Naive B cell (primary cell): ENCODE measurements at regions not wholly inside any gene's neighbourhood (a gene's known extent, or its start where the extent isn't known, plus 50 kb on each side); places are given as distances from the start of the nearest gene placed in this dataset.
"Not testable (repeated sequence)": the region's sequence is repeated elsewhere in the genome, so short reads cannot be mapped to it uniquely, and the experiment has no call there.

Experiments used
- ATAC-seq, 2 donors: fragments of 150-1000 bp; cut with Tn5 transposase; 2 replicates each; pipeline ENCODE4 v1.10.0; 2021; ENCODE audit warnings: low read depth in 2 of 2, mild to moderate bottlenecking in 2 of 2, moderate library complexity in 2 of 2
- DNase-seq: peaks from one replicate; pipeline ENCODE4 v3.0.0; 2022
- H3K27ac Mint-ChIP-seq, 6 donors: one replicate each; pipeline ENCODE4 v1.8.0; 2020 to 2022; ENCODE audit warnings: mild to moderate bottlenecking in 6 of 6, mixed read lengths in 6 of 6, moderate library complexity in 5 of 6, inconsistent platforms in 2 of 6
- H3K27me3 Mint-ChIP-seq, 3 donors: one replicate each; pipeline ENCODE4 v1.8.0; 2021 to 2022; ENCODE audit warnings: mixed read lengths in 3 of 3, mild to moderate bottlenecking in 1 of 3
- H3K36me3 Mint-ChIP-seq, 2 donors: one replicate each; pipeline ENCODE4 v1.8.0; 2020 to 2022; ENCODE audit warnings: mixed read lengths in 2 of 2, inconsistent platforms in 1 of 2, mild to moderate bottlenecking in 1 of 2
- H3K4me1 Mint-ChIP-seq, 3 donors: one replicate each; pipeline ENCODE4 v1.8.0; 2020 to 2022; ENCODE audit warnings: mixed read lengths in 3 of 3, inconsistent platforms in 1 of 3, mild to moderate bottlenecking in 1 of 3, moderate library complexity in 1 of 3
- H3K4me3 Mint-ChIP-seq, 8 donors: one replicate each; pipeline ENCODE4 v1.8.0; 2020 to 2022; ENCODE audit warnings: mild to moderate bottlenecking in 8 of 8, mixed read lengths in 8 of 8, moderate library complexity in 8 of 8, inconsistent platforms in 2 of 8
- H3K9me3 Mint-ChIP-seq, 7 donors: one replicate each; pipeline ENCODE4 v1.8.0; 2020 to 2022; ENCODE audit warnings: mixed read lengths in 7 of 7, mild to moderate bottlenecking in 5 of 7, inconsistent platforms in 2 of 7, moderate library complexity in 1 of 7

DNA sequence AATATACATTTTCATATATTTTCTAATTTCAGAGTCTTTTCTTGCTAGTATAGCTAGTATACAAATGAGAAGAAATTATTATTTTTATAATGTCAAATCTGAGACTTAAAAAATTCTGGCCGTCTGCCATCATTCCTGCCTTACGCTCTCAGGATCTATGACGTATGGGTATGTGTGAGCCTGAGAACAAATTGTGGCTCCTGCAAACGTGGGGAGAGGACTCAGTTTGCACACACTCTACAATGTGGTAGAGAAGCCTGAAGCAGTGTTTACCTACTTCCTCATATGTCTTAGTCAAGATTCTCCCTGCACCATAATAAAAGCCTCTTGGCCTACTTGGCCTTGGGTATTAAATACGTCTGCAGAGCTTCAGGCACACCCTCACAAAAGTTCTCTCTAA, 825.4 kb downstream of the SEMA5A start:
- H3K27ac Mint-ChIP-seq, result no peak overlapping the region
- H3K36me3 Mint-ChIP-seq, result no peaks in the 10 kb centered on the region
- H3K4me1 Mint-ChIP-seq, result no peaks in the 10 kb centered on the region
- H3K27me3 Mint-ChIP-seq, result peaks cover 0 to 4% (median 0%) of the 10 kb centered on the region in 3 donors
- peaks cover 0 to 11% (median 0%) of the 10 kb centered on the region in 7 donors for H3K9me3 Mint-ChIP-seq
- no peak for ATAC-seq
- no peak overlapping the region for H3K4me3 Mint-ChIP-seq
- no peak for DNase-seq

DNA sequence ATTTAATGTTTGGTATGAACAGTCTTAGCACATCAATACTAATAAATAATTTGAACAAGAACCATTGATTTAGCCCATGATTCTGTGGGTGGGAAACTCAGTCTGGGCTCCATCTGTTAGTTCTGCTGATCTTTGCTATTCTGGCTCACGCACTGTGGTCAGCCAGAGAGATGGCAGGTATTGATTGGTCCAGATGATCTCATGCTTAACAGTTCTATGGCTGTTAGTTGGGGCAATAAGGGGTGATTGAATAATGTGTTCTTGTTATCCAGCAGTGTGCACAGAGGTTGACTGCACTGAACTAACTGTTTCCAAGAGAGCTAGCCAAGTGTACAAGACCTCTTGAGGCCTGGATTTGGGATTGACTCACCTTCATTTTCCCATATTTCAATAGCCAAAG, 824.3 kb downstream of the SEMA5A start:
- Mint-ChIP-seq H3K27ac (no peak overlapping the region), H3K36me3 (no peaks in the 10 kb centered on the region), H3K27me3 (peaks cover 0 to 4% (median 0%) of the 10 kb centered on the region in 3 donors), H3K4me1 (no peaks in the 10 kb centered on the region), H3K9me3 (peaks cover 0 to 11% (median 1%) of the 10 kb centered on the region in 7 donors), H3K4me3 (no peak overlapping the region)
- DNase-seq (no peak), ATAC-seq (no peak)

DNA sequence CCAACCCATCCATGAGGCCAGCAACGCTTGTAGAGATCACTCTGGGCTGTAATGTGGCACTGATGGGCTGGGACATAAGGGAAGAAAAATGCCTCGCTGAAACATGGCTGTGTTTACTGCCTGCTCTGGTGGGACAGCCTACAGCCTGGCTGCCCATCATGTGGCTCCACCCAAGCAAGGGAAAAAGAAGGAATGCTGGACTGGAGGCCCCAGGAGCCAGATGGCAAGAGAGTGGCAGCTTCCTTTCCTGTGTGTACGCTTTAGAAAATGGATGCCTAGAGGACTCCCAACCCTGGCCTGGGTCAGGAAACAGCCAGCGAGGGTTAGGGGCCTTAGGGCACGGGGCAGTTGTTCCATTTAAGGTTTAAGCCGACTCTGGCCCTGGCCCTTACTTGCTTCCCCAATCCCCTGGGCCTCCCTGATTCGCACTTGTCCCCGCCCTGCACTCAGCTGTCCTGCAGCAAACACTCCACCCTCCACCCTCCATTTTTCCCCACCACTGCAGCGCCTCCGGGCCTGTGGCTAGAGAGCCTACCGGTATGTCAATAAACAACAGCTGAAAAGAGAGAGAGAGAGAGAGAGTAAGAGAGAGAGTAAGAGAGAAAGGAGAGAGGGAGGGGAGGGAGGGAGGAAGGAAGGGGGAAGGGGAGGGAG, 819.4 kb downstream of the SEMA5A start:
- ATAC-seq, result no peak
- Mint-ChIP-seq H3K27ac (no peak overlapping the region), H3K4me3 (no peak overlapping the region), H3K9me3 (peaks cover 0 to 8% (median 2%) of the 10 kb centered on the region in 7 donors), H3K27me3 (no peaks in the 10 kb centered on the region), H3K36me3 (no peaks in the 10 kb centered on the region), H3K4me1 (no peaks in the 10 kb centered on the region)
- DNase-seq, result no peak

DNA sequence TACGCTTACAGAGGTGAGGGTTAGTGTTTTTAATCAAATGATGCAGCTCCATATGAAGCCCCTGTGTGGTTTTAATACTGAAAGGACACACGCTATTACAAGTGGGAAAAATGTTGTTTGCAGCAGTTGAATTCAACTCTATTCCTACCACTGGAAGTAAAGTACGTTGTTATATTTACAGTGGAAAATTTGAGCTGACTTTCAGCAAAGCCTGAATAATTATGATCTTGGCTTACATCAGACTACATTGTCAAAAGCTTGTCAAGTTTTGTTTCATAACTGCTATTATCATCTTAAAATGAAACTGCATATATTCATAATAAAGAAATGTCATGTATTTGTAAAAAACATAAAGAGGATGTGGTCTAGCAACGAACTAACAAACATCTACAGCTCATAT, 818.5 kb downstream of the SEMA5A start:
- H3K9me3 Mint-ChIP-seq, result peaks cover 0 to 8% (median 3%) of the 10 kb centered on the region in 7 donors
- ATAC-seq (no peak), DNase-seq (no peak)
- no peaks in the 10 kb centered on the region for H3K27me3 Mint-ChIP-seq
- H3K4me3 Mint-ChIP-seq, result no peak overlapping the region
- no peaks in the 10 kb centered on the region for H3K36me3 Mint-ChIP-seq
- H3K4me1 Mint-ChIP-seq, result no peaks in the 10 kb centered on the region
- no peak overlapping the region for H3K27ac Mint-ChIP-seq

DNA sequence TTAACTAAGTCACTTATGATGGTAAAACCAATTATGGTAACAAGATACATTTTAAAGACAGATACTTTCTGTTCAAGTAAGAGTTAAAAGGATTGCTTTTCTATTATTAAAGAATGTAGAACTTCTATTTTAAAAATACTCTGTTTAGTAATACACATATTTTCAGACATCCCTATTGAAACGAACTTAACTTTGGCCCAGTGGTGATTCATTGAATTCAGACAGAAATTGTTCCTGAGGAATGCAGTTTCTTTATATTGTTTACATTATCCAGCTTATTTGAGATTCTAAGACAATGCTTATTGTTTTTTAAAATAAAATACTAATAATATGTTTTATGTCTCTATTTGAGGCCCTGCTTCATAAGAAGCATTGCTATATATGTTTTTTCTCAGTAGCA, 816.4 kb downstream of the SEMA5A start:
- ATAC-seq, result no peak
- H3K27ac Mint-ChIP-seq, result no peak overlapping the region
- no peaks in the 10 kb centered on the region for H3K4me1 Mint-ChIP-seq
- DNase-seq, result no peak
- no peaks in the 10 kb centered on the region for H3K27me3 Mint-ChIP-seq
- no peak overlapping the region for H3K4me3 Mint-ChIP-seq
- H3K36me3 Mint-ChIP-seq, result no peaks in the 10 kb centered on the region
- H3K9me3 Mint-ChIP-seq, result peaks cover 0 to 8% (median 3%) of the 10 kb centered on the region in 7 donors

DNA sequence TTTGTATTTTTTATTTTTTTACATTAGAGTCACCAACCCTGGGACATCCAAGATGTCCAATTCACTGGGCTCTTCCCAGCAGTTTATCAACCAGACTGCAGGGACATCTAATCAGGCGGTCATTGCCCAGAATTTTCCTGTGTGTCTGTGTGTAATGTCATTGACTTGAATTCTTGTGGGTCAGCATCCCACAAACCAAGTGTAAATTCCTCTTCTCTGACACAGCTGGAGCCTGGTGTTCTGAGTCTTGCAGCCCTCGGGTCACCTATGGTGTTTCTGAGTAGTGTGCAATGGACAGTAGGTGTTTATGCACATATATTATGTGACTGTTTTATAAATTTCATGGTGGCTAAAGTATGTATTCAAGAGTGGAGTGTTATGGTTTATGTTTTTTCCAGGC, 815.7 kb downstream of the SEMA5A start:
- no peaks in the 10 kb centered on the region for H3K36me3 Mint-ChIP-seq
- no peak overlapping the region for H3K27ac Mint-ChIP-seq
- no peaks in the 10 kb centered on the region for H3K27me3 Mint-ChIP-seq
- H3K4me1 Mint-ChIP-seq, result no peaks in the 10 kb centered on the region
- H3K9me3 Mint-ChIP-seq, result peaks cover 0 to 8% (median 2%) of the 10 kb centered on the region in 7 donors
- no peak overlapping the region for H3K4me3 Mint-ChIP-seq
- ATAC-seq, result no peak
- no peak for DNase-seq

DNA sequence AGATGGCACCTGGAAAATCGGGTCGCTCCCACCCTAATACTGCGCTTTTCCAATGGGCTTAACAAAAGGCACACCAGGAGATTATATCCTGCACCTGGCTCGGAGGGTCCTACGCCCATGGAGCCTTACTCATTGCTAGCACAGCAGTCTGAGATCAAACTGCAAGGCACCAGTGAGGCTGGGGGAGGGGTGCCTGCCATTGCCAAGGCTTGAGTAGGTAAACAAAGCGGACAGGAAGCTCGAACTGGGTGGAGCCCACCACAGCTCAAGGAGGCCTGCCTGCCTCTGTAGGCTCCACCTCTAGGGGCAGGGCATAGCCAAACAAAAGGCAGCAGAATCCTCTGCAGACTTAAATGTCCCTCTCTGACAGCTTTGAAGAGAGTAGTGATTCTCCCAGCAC, 814.8 kb downstream of the SEMA5A start:
- DNase-seq, H3K27ac Mint-ChIP-seq, ATAC-seq, H3K9me3 Mint-ChIP-seq, H3K27me3 Mint-ChIP-seq, H3K36me3 Mint-ChIP-seq, H3K4me1 Mint-ChIP-seq, H3K4me3 Mint-ChIP-seq: not testable (repeated sequence)

DNA sequence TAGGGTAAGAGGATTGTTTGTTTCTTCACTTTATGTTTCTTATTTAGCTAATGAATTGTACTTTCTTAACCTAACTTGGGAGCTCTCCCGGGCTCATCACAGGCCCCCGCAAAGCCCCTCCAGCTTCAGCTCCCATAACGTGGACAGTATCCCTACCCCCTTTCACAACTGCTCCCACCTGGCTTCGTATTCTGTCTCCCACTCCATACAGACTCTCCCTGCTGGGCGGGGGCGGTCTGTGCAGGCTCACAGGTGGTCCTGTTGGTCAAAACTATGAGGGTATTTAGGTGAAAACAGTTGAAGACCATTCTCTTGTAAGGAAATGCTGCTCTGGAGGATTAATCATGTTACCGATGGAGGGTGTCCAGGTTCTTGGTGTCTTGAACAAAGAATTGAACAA, 805.3 kb downstream of the SEMA5A start:
- Mint-ChIP-seq H3K27ac (no peak overlapping the region), H3K4me3 (no peak overlapping the region), H3K27me3 (no peaks in the 10 kb centered on the region), H3K4me1 (no peaks in the 10 kb centered on the region), H3K9me3 (peaks cover 0 to 11% (median 4%) of the 10 kb centered on the region in 7 donors), H3K36me3 (no peaks in the 10 kb centered on the region)
- DNase-seq, result no peak
- ATAC-seq, result no peak

DNA sequence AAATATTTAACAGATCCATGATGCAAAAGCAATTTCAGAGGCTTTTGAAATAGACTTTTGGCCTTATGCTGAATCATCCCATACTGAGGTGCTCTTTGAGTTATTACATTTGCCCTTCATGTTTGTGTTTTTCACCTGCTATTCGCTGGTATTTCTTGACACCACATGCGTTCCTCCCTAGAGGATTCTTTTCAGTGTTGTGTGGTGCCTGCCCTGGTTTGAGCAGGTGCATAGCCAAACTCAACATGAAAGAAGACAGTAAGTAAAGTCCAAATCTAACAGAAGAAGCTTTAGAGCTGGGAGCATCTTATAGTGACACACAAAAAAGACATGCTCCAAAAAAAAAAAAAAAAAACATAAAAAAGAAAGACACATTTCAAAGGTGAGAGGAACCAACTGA, 796.3 kb downstream of the SEMA5A start:
- Mint-ChIP-seq H3K4me1 (no peaks in the 10 kb centered on the region), H3K27ac (no peak overlapping the region), H3K27me3 (no peaks in the 10 kb centered on the region), H3K9me3 (peaks cover 0 to 4% (median 0%) of the 10 kb centered on the region in 7 donors), H3K36me3 (no peaks in the 10 kb centered on the region), H3K4me3 (no peak overlapping the region)
- DNase-seq (no peak), ATAC-seq (no peak)

DNA sequence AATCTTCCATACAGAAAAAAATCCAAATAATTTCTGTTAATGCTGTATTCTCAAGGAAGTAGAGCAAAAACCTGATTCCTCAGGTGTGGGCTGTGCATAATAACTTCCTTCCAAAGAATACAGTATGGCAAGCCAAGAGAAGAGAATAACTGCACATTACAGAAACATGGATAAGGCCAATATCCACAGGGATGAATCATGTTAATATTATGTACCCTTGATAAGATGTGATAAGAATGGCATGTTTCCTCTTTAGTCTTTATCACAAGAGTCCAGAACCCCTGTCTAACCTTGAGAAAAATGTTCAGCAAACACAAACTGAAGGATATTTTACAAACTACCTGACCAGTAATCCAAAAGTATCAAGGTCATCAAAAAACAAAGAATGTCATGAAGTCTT, 795.8 kb downstream of the SEMA5A start:
- H3K36me3 Mint-ChIP-seq, result no peaks in the 10 kb centered on the region
- H3K4me3 Mint-ChIP-seq, result no peak overlapping the region

DNA sequence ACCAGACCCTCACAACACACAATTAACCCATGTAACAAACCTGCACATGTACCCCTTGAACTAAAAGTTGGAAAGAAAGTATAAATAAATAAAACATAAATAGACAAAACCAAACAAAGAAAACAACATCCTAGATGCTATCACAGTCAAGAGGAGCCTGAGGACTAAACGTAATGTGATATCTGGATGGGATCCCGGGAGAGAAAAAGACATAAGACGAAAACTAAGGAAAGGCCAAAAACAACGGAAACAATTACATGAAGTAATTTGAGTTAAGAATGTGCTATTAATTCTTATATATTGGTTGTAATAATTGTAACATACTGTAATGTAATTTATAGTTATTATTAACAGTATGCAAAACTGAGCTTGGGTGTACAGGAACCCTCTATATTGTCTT, 793.9 kb downstream of the SEMA5A start:
- ATAC-seq (no peak), DNase-seq (no peak)
- no peak overlapping the region for H3K4me3 Mint-ChIP-seq
- H3K27ac Mint-ChIP-seq, result no peak overlapping the region
- no peaks in the 10 kb centered on the region for H3K36me3 Mint-ChIP-seq
- no peaks in the 10 kb centered on the region for H3K27me3 Mint-ChIP-seq
- no peaks in the 10 kb centered on the region for H3K4me1 Mint-ChIP-seq
- H3K9me3 Mint-ChIP-seq, result peaks cover 0 to 10% (median 0%) of the 10 kb centered on the region in 7 donors

More for the DNA sequence above, 795.8 kb downstream of the SEMA5A start:
- Mint-ChIP-seq H3K9me3 (peaks cover 0 to 4% (median 0%) of the 10 kb centered on the region in 7 donors), H3K27ac (no peak overlapping the region), H3K27me3 (no peaks in the 10 kb centered on the region), H3K4me1 (no peaks in the 10 kb centered on the region)
- DNase-seq (no peak), ATAC-seq (no peak)

DNA sequence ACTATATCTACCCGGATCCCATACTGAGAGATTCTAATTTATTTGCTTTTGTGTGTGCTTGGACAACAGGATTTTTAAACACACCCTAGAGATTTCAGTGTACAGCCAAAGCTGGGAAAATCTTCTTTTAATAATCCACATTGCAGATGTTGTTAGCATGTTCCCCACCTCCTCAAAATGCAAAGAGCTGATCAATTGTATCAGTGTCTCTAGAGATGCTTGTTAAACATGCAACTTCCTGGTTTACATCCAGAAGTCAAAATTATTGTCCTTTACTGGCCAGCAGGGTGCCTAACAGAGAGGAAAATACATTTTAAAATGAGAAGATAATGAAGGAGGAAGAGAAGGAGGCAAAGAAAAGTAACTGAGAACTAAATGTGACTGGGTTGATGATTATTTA, 793.3 kb downstream of the SEMA5A start:
- no peak overlapping the region for H3K27ac Mint-ChIP-seq
- H3K27me3 Mint-ChIP-seq, result no peaks in the 10 kb centered on the region
- DNase-seq, result no peak
- ATAC-seq, result no peak
- no peak overlapping the region for H3K4me3 Mint-ChIP-seq
- H3K36me3 Mint-ChIP-seq, result no peaks in the 10 kb centered on the region
- no peaks in the 10 kb centered on the region for H3K4me1 Mint-ChIP-seq
- H3K9me3 Mint-ChIP-seq, result peaks cover 0 to 12% (median 0%) of the 10 kb centered on the region in 7 donors

DNA sequence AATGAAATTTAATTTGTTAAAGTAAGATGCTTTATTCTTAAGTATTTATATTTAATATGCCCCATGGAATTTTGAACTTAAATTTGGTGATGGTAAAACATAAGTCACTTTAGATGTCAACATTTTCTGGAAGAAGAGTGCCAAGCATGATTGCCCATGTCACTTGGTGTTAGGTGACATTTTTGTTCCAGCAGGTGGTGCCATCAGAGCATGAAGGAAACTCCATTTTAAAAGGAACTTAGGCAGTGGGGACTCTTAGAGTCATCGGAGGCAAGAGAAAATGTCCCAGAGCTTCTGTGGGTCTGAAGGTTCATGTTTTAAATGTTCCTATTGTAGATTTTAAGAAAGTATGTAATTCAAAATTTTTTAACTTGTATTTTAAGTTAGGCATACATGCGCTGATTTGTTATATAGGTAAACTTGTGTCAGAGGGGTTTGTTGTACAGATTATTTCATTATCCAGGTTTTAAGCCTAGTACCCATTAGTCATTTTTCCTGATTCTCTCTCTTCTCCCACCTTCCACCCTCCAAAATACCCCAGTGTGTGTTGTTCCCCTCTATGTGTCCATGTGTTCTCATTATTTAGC, 789.3 kb downstream of the SEMA5A start:
- Mint-ChIP-seq H3K36me3 (no peaks in the 10 kb centered on the region), H3K27ac (no peak overlapping the region), H3K4me1 (no peaks in the 10 kb centered on the region), H3K4me3 (no peak overlapping the region), H3K27me3 (no peaks in the 10 kb centered on the region), H3K9me3 (peaks cover 4 to 34% (median 8%) of the 10 kb centered on the region in 7 donors)
- no peak for DNase-seq
- ATAC-seq, result no peak

DNA sequence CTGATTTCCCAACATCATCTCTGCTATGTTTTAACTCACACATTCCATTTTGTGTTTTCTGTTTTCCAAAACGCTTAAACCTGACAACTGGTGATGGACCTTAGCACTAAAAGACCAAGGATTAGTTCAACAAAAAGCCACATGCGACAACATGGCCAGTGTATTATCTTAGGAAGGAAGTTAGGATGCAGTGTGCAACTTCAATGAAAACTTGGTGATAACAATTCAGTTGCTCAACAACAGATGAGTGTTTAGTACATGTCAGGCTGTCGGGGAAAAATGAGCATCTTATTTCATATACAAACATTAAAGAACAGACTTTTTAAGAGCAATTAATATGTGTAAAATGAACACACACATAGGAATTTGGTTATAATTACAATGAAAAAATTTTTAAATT, 780.0 kb downstream of the SEMA5A start:
- H3K4me1 Mint-ChIP-seq, result no peaks in the 10 kb centered on the region
- ATAC-seq (no peak), DNase-seq (no peak)
- no peaks in the 10 kb centered on the region for H3K36me3 Mint-ChIP-seq
- no peak overlapping the region for H3K27ac Mint-ChIP-seq
- H3K4me3 Mint-ChIP-seq, result no peak overlapping the region
- H3K9me3 Mint-ChIP-seq, result peaks cover 0 to 11% (median 3%) of the 10 kb centered on the region in 7 donors
- H3K27me3 Mint-ChIP-seq, result no peaks in the 10 kb centered on the region
